Glutamatergic neuron (in vitro differentiated cells): ENCODE measurements at regions not wholly inside any gene's neighbourhood (a gene's known extent, or its start where the extent isn't known, plus 50 kb on each side); places are given as distances from the start of the nearest gene placed in this dataset.

Experiments
- DNase-seq: peaks from one replicate; pipeline ENCODE4 v3.0.0; 2022
- H3K27ac Mint-ChIP-seq: one replicate; pipeline ENCODE4 v1.8.0; 2020; ENCODE audit warnings: mild to moderate bottlenecking, mixed read lengths, inconsistent platforms; ENCODE audit not compliant: unreplicated experiment
- H3K27me3 Mint-ChIP-seq: one replicate; pipeline ENCODE4 v1.8.0; 2020; ENCODE audit warnings: mild to moderate bottlenecking, moderate library complexity, mixed read lengths, inconsistent platforms; ENCODE audit not compliant: unreplicated experiment
- H3K36me3 Mint-ChIP-seq: one replicate; pipeline ENCODE4 v1.8.0; 2020; ENCODE audit warnings: mild to moderate bottlenecking, mixed read lengths, inconsistent platforms; ENCODE audit not compliant: unreplicated experiment
- H3K4me1 Mint-ChIP-seq: one replicate; pipeline ENCODE4 v1.8.0; 2020; ENCODE audit warnings: mild to moderate bottlenecking, low read depth, mixed read lengths, inconsistent platforms; ENCODE audit not compliant: unreplicated experiment
- H3K4me3 Mint-ChIP-seq: one replicate; pipeline ENCODE4 v1.8.0; 2020; ENCODE audit warnings: mild to moderate bottlenecking, mixed read lengths, inconsistent platforms; ENCODE audit not compliant: unreplicated experiment
- H3K9me3 Mint-ChIP-seq: one replicate; pipeline ENCODE4 v1.8.0; 2020; ENCODE audit warnings: mild to moderate bottlenecking, moderate library complexity, mixed read lengths, inconsistent platforms; ENCODE audit not compliant: unreplicated experiment
- CTCF ChIP-seq: fragments of 200-600 bp; sonication (generic); IDR thresholded peaks from one replicate; pipeline ENCODE4 v1.5.0; 2021; ENCODE audit not compliant: partially characterized antibody, unreplicated experiment

GRCh38 chr15:20361091-20361490, 180.5 kb downstream of the GOLGA6L6 start:
- Mint-ChIP-seq H3K4me3 (no peak overlapping the region), H3K27ac (no peak overlapping the region), H3K9me3 (peaks cover 8% of the 10 kb centered on the region), H3K27me3 (peaks cover 4% of the 10 kb centered on the region), H3K36me3 (no peaks in the 10 kb centered on the region), H3K4me1 (no peaks in the 10 kb centered on the region)
- TF ChIP-seq CTCF: no peak
- no peak for DNase-seq

- Mint-ChIP-seq H3K4me3 (no peak overlapping the region), H3K27me3 (peaks cover 13% of the 10 kb centered on the region)
These were observed 182.7 kb downstream of the GOLGA6L6 start for GRCh38 chr15:20358779-20359414.

GRCh38 chr15:20358066-20358778, 183.4 kb downstream of the GOLGA6L6 start:
- peaks cover 13% of the 10 kb centered on the region for H3K27me3 Mint-ChIP-seq
- peaks cover 20% of the 10 kb centered on the region for H3K9me3 Mint-ChIP-seq
- H3K36me3 Mint-ChIP-seq: no peaks in the 10 kb centered on the region
- no peak overlapping the region for H3K27ac Mint-ChIP-seq
- DNase-seq: no peak
- no peaks in the 10 kb centered on the region for H3K4me1 Mint-ChIP-seq
- no peak overlapping the region for H3K4me3 Mint-ChIP-seq
- TF ChIP-seq CTCF: no peak

More at GRCh38 chr15:20358779-20359414, 182.7 kb downstream of the GOLGA6L6 start:
- H3K4me1 Mint-ChIP-seq: no peaks in the 10 kb centered on the region
- no peak overlapping the region for H3K27ac Mint-ChIP-seq
- H3K36me3 Mint-ChIP-seq: no peaks in the 10 kb centered on the region
- DNase-seq: no peak
- TF ChIP-seq CTCF: no peak
- peaks cover 20% of the 10 kb centered on the region for H3K9me3 Mint-ChIP-seq

GRCh38 chr15:20357481-20358065, 184.0 kb downstream of the GOLGA6L6 start:
- Mint-ChIP-seq H3K4me3 (no peak overlapping the region), H3K27me3 (peaks cover 13% of the 10 kb centered on the region), H3K4me1 (no peaks in the 10 kb centered on the region), H3K9me3 (peaks cover 23% of the 10 kb centered on the region), H3K27ac (no peak overlapping the region), H3K36me3 (no peaks in the 10 kb centered on the region)
- DNase-seq: no peak
- TF ChIP-seq CTCF: no peak

- TF ChIP-seq CTCF: no peak
- no peak for DNase-seq
- Mint-ChIP-seq H3K9me3 (peaks cover 28% of the 10 kb centered on the region), H3K36me3 (peaks cover 2% of the 10 kb centered on the region), H3K4me3 (no peak overlapping the region), H3K27me3 (peaks cover 13% of the 10 kb centered on the region), H3K27ac (no peak overlapping the region), H3K4me1 (no peaks in the 10 kb centered on the region)
These were observed 184.6 kb downstream of the GOLGA6L6 start for GRCh38 chr15:20356911-20357480.
